ENCODE measurements at regions not wholly inside any gene's neighbourhood (a gene's known extent, or its start where the extent isn't known, plus 50 kb on each side); places are given as distances from the start of the nearest gene placed in this dataset.
"Not testable (repeated sequence)": the region's sequence is repeated elsewhere in the genome, so short reads cannot be mapped to it uniquely, and the experiment has no call there.

DNA sequence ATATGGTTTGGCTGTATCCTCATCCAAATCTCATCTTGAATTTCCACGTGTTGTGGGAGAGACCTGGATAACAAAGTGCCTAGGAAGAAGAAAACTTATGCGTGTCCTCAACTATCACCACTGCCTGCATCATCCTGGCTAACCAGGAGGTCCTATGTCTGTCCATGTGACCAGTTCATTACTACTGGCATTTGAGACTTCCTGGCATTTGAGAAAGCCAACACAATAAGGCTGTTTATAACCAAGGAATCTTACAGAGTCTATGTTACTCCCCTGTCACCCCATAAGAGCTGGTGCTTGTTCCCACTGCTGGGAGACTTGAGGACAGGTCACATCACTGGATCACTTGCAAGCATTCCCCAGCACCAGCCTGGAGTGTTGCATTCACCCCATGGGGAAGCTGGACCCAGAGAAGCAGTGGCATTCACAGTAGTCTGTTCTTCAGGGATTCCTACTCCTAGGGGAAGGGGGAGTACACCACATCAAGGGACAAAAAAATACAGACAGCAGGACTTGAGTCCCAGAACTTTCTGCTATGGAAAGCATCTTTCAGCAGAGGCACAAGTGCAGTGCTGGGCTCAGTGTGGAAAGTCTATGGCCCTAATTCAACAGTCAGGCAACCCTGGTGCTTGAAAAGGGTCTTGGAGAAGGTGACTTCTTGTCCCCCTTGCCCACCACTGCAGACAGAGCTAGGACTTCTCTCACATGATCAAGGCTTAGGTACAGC is 717.1 kb downstream of the SEMA5A start:
- DNase-seq, result no peak

DNA sequence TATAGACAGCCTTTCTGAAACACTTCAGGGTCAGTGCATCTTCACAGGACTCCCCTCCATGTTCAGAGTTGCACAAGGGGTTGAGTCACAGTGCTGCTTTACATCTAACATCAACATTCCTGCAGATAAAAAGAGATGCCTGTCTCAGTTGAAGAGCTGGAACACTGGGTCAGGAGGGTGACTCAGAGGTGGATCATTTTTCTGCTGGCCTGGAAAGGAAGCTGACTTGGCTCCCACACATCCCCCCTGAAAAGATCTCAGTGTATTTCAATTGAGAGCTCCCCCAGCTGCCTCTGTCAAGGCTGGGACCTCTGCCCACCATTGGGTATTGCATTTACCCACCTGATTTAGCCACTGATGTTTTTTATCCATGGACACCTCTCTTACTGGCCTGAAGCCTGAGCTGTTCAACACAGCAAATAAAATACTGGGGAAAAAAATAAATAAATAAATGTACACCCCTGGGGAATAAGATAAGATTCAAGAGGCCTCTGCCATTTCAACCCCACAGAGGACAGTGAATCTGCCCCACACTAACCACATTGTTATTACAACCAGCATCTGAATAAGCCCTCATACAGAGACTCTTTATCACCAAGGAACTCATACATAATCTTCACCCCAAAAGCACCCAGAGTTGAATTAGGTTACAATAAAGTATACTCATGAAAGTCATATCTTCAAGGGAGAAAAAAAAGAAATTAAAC is 716.4 kb downstream of the SEMA5A start:
- no peak for DNase-seq

DNA sequence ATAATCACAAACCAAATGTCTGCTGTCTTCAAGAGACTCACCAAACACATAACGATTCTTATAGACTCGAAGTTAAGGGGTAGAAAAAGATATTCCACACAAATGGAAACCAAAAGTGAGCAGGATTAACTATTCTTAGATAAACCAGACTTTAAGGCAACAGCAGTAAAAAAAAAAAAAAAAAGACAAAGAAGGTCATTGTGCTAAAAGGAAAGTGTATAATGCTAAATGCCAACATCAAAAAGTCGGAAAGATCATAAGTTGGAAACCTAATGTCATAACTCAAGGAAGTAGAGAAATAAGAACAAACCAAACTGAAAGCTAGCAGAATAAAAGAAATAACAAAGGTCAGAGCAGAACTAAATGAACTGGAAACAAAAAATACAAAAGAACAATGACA is 714.6 kb downstream of the SEMA5A start:
- no peak for DNase-seq

DNA sequence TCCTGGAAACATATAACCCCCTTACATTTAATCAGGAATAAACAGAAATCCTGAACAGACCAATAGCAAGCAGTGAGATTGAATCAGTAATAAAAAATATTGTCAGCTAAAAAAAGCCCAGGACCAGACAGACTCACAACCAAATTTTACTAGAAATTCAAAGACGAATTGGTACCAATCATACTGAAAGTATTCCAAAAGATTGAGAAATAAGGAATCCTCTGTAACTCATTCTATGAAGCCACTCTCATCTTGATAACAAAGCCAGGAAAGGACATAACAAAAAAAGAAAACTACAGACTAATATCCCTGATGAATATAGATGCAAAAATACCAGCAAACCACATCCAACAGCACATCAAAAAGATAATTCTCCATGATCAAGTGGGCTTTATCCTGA is 714.0 kb downstream of the SEMA5A start:
- DNase-seq, result no peak

DNA sequence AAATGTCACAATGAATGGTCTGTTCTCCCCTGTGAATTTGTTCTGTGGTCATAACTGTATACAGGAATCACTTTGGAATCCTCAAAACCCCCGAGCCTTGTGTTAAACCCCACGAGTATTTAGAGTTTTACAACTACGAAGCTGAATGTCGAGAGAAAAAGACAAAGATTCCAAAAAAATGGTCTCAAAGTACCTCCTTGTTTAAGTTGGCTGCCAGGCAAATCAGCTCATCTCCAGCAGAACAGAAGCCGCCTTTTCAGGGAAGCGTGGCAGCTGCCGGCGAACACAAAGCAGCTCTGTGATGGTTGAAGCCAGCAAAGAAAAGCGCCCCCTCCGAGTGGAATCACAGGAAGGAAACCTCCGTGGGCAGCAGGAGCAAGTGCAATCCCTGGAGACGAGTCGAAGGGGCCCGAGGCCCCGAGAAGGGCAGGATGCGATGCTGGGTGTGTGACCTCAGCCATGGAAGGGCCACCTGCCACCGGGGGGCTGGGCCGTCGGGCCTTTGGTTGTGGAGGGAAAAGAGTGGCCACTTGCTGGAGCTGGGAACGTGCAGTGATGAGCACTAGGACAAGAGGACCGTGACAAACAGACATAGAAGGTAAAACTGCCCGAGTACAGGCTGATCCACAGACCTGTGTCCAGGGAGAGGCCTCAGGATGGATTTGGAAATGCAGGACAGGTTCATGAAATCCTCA is 706.4 kb downstream of the SEMA5A start:
- no peak for DNase-seq

DNA sequence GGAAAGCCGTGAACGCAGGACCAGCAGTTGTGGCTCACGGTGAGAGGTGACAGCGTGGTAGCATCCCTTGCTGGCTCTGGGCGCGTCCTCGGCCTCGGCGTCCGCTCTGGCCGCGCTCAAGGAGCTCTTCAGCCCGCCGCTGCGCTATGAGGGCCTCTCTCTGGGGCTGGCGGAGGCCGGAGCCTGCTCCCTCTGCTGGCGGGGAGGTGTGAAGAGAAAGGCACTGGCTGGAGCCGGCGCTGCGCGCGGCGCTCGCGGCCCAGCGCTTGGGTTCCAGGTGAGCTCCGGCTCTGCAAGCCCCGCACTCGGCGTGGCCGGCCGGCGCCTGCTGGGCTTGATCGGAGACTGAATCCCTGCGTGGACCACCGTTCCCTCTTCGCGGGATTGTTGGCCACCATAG is 705.6 kb downstream of the SEMA5A start:
- DNase-seq, result no peak

GRCh38 chr5:8840746-8841145 is 705.1 kb downstream of the SEMA5A start:
- DNase-seq, result not testable (repeated sequence)

DNA sequence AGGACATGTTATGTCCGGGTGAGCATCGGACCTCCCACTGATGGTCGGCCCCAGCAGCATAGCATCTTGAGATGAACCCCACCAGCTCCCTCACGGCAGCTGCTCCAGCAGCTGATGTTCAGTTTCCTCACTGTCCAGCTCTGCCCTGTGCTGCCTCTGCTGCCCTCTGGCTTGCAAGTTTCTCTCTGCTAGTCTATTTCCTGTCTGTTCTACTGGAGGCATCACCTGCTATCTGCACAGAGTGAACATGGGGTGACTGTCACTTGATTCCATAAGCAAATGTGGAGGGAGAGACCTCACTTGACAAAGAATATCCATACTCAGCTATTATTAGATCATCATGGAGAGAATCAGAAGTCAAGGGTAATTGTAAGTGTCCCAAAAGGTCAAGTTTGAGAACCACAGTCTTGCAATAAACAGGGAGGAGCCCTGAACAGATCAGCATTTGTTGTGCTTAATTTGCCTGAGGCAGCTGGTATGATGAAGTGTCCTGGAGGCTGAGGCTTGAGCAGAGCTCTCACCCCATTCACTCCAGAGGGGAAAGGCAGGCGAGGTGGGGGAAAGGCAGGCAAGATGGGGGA is 702.8 kb downstream of the SEMA5A start:
- peak; percentile 51 for DNase-seq

DNA sequence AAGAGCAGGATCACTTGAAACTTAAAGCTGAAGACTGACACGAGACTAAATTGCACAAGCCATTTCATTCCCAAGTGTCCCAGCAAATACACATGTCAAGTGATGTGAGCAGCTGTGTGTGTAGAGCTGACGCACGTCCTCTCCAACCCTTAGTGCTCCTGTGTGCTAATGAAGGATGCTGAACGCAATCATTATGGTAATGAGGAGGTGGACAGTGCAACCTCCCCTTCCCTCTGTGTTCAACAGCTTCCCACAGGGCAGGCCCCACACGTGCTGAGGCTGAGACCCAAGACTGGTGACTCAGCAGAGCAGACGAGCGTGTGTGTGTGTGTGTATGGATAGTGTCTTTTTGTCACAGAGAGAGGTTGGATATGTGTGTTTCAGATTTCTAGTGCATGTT is 702.1 kb downstream of the SEMA5A start:
- peak; percentile 92 for DNase-seq

GRCh38 chr5:8844206-8844605 is 701.7 kb downstream of the SEMA5A start:
- no peak for DNase-seq

GRCh38 chr5:8844847-8845246 is 701.0 kb downstream of the SEMA5A start:
- no peak for DNase-seq

GRCh38 chr5:8845296-8845695 is 700.6 kb downstream of the SEMA5A start:
- DNase-seq, result no peak

DNA sequence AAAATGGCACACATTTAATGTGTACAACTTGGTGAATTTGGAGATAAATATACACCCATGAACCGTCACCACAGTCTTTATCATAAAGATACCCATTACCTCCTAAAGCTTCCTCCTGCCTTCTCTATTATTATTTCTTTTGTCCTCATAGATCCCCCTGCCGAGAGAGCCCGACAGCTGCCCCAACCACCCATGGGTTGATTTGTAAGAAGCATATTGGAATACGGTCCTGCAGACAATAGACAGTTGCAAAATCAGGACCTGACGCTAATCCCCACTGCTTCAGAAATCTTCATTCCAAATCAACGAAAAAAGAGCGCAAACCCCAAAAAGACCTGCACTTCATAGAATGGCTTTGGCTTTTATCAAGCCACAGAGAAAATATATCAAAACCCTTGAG is 697.5 kb downstream of the SEMA5A start:
- DNase-seq, result no peak

DNA sequence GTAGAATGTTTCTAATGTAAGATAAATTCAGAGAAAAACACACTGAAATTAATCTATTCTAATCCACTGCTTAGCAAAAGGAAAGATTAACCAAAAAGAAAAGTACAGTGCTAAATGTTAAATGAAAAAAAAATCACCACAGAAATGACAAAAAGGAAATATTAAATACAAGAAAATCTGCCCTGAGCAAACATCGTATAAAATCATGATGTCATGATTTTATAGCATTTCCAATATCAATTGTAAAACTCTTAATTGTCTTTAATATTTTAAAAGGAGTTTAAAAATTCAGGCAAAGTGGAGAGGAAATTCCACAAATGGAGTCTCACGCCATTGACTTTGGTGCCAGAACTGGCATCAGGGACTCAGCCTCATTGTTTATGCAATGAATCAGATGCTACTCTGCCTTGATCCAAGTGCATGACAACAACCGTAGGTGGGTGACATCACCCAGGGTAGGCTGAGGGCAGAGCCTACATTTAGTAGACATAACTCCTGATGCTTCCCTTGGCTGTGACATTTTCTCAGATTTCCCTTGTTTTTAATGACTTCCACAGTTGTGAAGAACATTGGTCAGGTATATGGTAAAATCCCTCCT is 696.8 kb downstream of the SEMA5A start:
- DNase-seq, result no peak

- no peak for DNase-seq
These were observed 694.8 kb downstream of the SEMA5A start for GRCh38 chr5:8851101-8851500.

GRCh38 chr5:8857051-8857450 is 688.8 kb downstream of the SEMA5A start:
- no peak for DNase-seq

GRCh38 chr5:8861764-8862163 is 684.1 kb downstream of the SEMA5A start:
- no peak for DNase-seq

- DNase-seq, result no peak
These were observed 681.8 kb downstream of the SEMA5A start for GRCh38 chr5:8864053-8864452.

GRCh38 chr5:8865266-8865665 is 680.6 kb downstream of the SEMA5A start:
- no peak for DNase-seq

DNA sequence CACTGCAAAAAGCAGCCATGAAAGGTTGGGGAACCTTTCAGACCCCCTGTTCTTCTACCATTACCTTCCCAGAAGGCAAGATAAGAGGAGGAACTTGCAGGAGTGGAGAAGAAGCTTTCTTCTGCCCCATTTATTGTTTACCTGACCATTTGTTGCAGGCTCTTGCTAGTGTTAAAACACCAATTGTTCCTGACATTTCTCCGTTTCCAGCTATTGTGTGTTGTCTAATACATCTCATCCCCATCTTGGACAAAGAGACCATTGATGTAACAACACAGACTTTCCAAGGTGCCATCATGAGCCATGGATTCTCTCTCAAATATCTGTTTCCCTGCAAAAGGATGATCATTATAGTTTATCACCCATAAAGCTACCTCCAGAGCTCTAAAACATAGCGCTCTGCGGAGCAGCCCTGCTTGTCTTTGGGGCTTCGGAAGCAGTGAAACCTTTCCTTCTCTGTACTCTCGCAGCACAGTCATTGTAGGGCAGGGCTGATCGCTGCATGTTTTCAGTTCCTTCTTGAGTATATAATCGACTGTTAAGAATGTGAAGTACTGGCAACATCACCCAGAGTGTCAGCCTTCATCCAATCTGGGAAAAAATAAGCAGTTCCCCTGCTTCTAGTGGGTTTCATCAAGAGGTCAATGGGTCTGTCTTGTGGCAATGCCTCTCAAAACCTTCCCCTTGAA is 680.0 kb downstream of the SEMA5A start:
- no peak for DNase-seq

- no peak for DNase-seq
These were observed 677.6 kb downstream of the SEMA5A start for GRCh38 chr5:8868283-8868682.

GRCh38 chr5:8869932-8870331 is 675.9 kb downstream of the SEMA5A start:
- DNase-seq, result no peak

All from NCI-H187 treated with DMSO at 0.1 percent for 48 hours (cell line).